Heart left ventricle (tissue), 16 donors: ENCODE measurements at regions not wholly inside any gene's neighbourhood (a gene's known extent, or its start where the extent isn't known, plus 50 kb on each side); places are given as distances from the start of the nearest gene placed in this dataset.

Experiments used
- ATAC-seq, 4 donors: fragments of 200-7000 bp; cut with Tn5 transposase; one replicate each; pipeline ENCODE4 v1.9.1; 2020 to 2022; ENCODE audit warnings: moderate library complexity in 4 of 4, mild to moderate bottlenecking in 3 of 4, moderate number of reproducible peaks in 1 of 4
- DNase-seq, 5 donors: peaks; one replicate each; pipeline ENCODE4 v3.0.0-alpha.2; 2020
- H3K27ac ChIP-seq, 12 donors: fragments of 200-600 bp; sonication (generic) in 4 of 12; one replicate each; pipeline versions ENCODE4 v1.5.0 to v1.8.0; 2016 to 2022; ENCODE audit warnings: mild to moderate bottlenecking in 2 of 12
- H3K27me3 ChIP-seq, 9 donors: fragments of 200-600 bp; sonication (generic) in 2 of 9; one replicate each; pipeline versions ENCODE4 v1.5.1 to v1.8.0; 2016 to 2022; ENCODE audit warnings: mild to moderate bottlenecking in 3 of 9
- H3K36me3 ChIP-seq, 9 donors: fragments of 200-600 bp; sonication (generic) in 2 of 9; one replicate each; pipeline versions ENCODE4 v1.5.0 to v1.8.0; 2018 to 2022; ENCODE audit warnings: mild to moderate bottlenecking in 2 of 9
- H3K4me1 ChIP-seq, 12 donors: fragments of 200-600 bp; sonication (generic) in 4 of 12; one replicate each; pipeline versions ENCODE4 v1.5.0 to v1.8.0; 2016 to 2022; ENCODE audit warnings: mild to moderate bottlenecking in 3 of 12
- H3K4me3 ChIP-seq, 12 donors: fragments of 200-600 bp; sonication (generic) in 4 of 12; one replicate each; pipeline versions ENCODE4 v1.5.0 to v1.8.0; 2017 to 2022; ENCODE audit warnings: mild to moderate bottlenecking in 9 of 12, moderate library complexity in 4 of 12
- H3K9me3 ChIP-seq, 12 donors: fragments of 200-600 bp; sonication (generic) in 4 of 12; one replicate each; pipeline versions ENCODE4 v1.5.0 to v1.8.0; 2016 to 2022; ENCODE audit warnings: mild to moderate bottlenecking in 1 of 12
- CTCF ChIP-seq, 12 donors: fragments of 200-600 bp; sonication (generic) in 4 of 12; IDR thresholded peaks; one replicate each; pipeline versions ENCODE4 v1.5.0 to v1.8.0; 2018 to 2022; ENCODE audit warnings: antibody characterized with exemption in 12 of 12, mild to moderate bottlenecking in 5 of 12
- POLR2A ChIP-seq, 2 donors: fragments of 450-650 bp; IDR thresholded peaks; one replicate each; pipeline ENCODE4 v1.6.1; 2017; ENCODE audit warnings: antibody characterized with exemption in 2 of 2, mild to moderate bottlenecking in 2 of 2, moderate library complexity in 2 of 2
- WGBS, 4 donors: extraction: QIAGEN DNeasy Blood & Tissue Kit in 2 of 4; methylation state at CpG; one replicate each; pipeline versions ENCODE4 v1.1.5 to v1.1.7; 2013 to 2018; 5-methylcytosine and 5-hydroxymethylcytosine counted together
- intact Hi-C, 10 donors: fragments of 100-400 bp; cut with DNase I; formaldehyde crosslinking; loops; one replicate each; pipeline versions ENCODE4 v1.11.1 to v1.14.2; 2022
- donor health status: ischemic (EF 13 %, LVEDD 7.1; RV severe dilation, severe dysfunction).
- donor health status: healthy with polysubstance abuse.
- donor health status: DM: no; HTN: yes; CAD: no.
- donor health status: DM: no; HTN: no; CAD: no.
- donor health status: ischemic (EF 25% LVEDD 6.9; RV normal size, moderate dysfunction).
- donor health status: ischemic (EF 25% LVEDD 5.7; RV mildly dilated, moderate dysfunction).
- donor health status: healthy.
- donor health status: DM: yes; HTN: yes; CAD: no.
- donor health status: ischemic (EF 35%, LVEDD 5.7; RV mildly dilated, moderate dysfunction).
- donor health status: nonischemic (EF 11% LVEDD 7.7; RV severe dilation, severe dysfunction).
- donor health status: DM: yes; HTN: yes; CAD: no.
- donor health status: PGD.
- donor health status: ischemic (EF 29% LVEDD 5.4; RV normal size, mild dysfunction).
- donor health status: nonischemic (EF 23%, LVEDD 6.1; RV moderate dilation, normal function).

- H3K4me3 ChIP-seq = no peak overlapping the region
- no peak overlapping the region for H3K27ac ChIP-seq
- no peaks in the 10 kb centered on the region for H3K27me3 ChIP-seq
- 68 to 74% (median 70%) methylated on average over 3 of the region's 3 CpGs for WGBS, 4 donors
- DNase-seq (no peak), ATAC-seq (no peak)
- peaks cover 0 to 4% (median 0%) of the 10 kb centered on the region in 12 donors for H3K9me3 ChIP-seq
- no peak for TF ChIP-seq POLR2A (IDR thresholded peaks at IDR 0.05)
- no peak for TF ChIP-seq CTCF (IDR thresholded peaks at IDR 0.05)
- intact Hi-C loops = no loop called here
- no peaks in the 10 kb centered on the region for H3K36me3 ChIP-seq
- no peaks in the 10 kb centered on the region for H3K4me1 ChIP-seq
Observed at GRCh38 chr16:51779240-51779639, 628.2 kb upstream of the SALL1 start.

GRCh38 chr16:51773071-51773890 is 622.2 kb upstream of the SALL1 start:
- Histone ChIP-seq H3K27ac (no peak overlapping the region), H3K4me3 (no peak overlapping the region), H3K9me3 (no peaks in the 10 kb centered on the region), H3K27me3 (peaks cover 0 to 10% (median 0%) of the 10 kb centered on the region in 9 donors), H3K4me1 (no peaks in the 10 kb centered on the region), H3K36me3 (no peaks in the 10 kb centered on the region)
- intact Hi-C loops = no loop called here
- DNase-seq = no peak
- 66 to 78% (median 75%) methylated on average over 14 to 22 of the region's 22 CpGs for WGBS, 4 donors
- no peak for ATAC-seq
- TF ChIP-seq POLR2A (IDR thresholded peaks at IDR 0.05) = no peak
- no peak for TF ChIP-seq CTCF (IDR thresholded peaks at IDR 0.05)

GRCh38 chr16:51766739-51767138 is 615.7 kb upstream of the SALL1 start:
- H3K36me3 ChIP-seq = no peaks in the 10 kb centered on the region
- ATAC-seq = no peak
- DNase-seq = no peak
- no peaks in the 10 kb centered on the region for H3K9me3 ChIP-seq
- peaks cover 0 to 3% (median 0%) of the 10 kb centered on the region in 12 donors for H3K4me1 ChIP-seq
- no peak overlapping the region for H3K4me3 ChIP-seq
- WGBS, 4 donors = 24 to 33% (median 26%) methylated on average over 2 of the region's 2 CpGs
- TF ChIP-seq POLR2A (IDR thresholded peaks at IDR 0.05) (no peak), CTCF (IDR thresholded peaks at IDR 0.05) (no peak)
- H3K27ac ChIP-seq = no peak overlapping the region
- H3K27me3 ChIP-seq = peaks cover 0 to 27% (median 5%) of the 10 kb centered on the region in 9 donors
- intact Hi-C loops = no loop called here

- no peak for DNase-seq
- H3K4me1 ChIP-seq = peaks cover 0 to 3% (median 0%) of the 10 kb centered on the region in 12 donors
- WGBS, 4 donors = 67 to 74% (median 71%) methylated on average over 6 of the region's 6 CpGs
Observed at GRCh38 chr16:51763072-51763661, 612.1 kb upstream of the SALL1 start.

More at GRCh38 chr16:51763072-51763661, 612.1 kb upstream of the SALL1 start:
- no peak for TF ChIP-seq CTCF (IDR thresholded peaks at IDR 0.05)
- TF ChIP-seq POLR2A (IDR thresholded peaks at IDR 0.05) = no peak
- Histone ChIP-seq H3K4me3 (no peak overlapping the region), H3K27me3 (peaks cover 0 to 48% (median 5%) of the 10 kb centered on the region in 9 donors), H3K36me3 (no peaks in the 10 kb centered on the region), H3K9me3 (no peaks in the 10 kb centered on the region), H3K27ac (no peak overlapping the region)
- ATAC-seq = no peak
- intact Hi-C loops = no loop called here
